Activated CD4-positive, alpha-beta T cell treated with anti-CD3 and anti-CD28 coated beads for 36 hours (primary cell): ENCODE measurements at regions not wholly inside any gene's neighbourhood (a gene's known extent, or its start where the extent isn't known, plus 50 kb on each side); places are given as distances from the start of the nearest gene placed in this dataset.

Experiments
- ATAC-seq: fragments of 200-7000 bp; cut with Tn5 transposase; one replicate; pipeline ENCODE4 v1.10.0; 2021; ENCODE audit warnings: mild to moderate bottlenecking, moderate library complexity
- CTCF ChIA-PET: fragments of 350-600 bp; sonication (Branson Sonifier 250); formaldehyde crosslinking; loops from one replicate; lab custom pipeline; 2021; ENCODE audit warnings: antibody characterized with exemption; lab: Charles Lee
- POLR2A ChIA-PET: fragments of 350-600 bp; sonication (Branson Sonifier 250); formaldehyde crosslinking; loops from one replicate; lab custom pipeline; 2021; ENCODE audit warnings: antibody characterized with exemption, inconsistent platforms; lab: Charles Lee
- DNase-seq: peaks from one replicate; pipeline ENCODE4 v3.0.0-alpha.2; 2020
- H3K27ac Mint-ChIP-seq: one replicate; pipeline ENCODE4 v1.8.0; 2021; ENCODE audit warnings: mixed read lengths
- H3K27me3 Mint-ChIP-seq: one replicate; pipeline ENCODE4 v1.8.0; 2021; ENCODE audit warnings: mixed read lengths
- H3K36me3 Mint-ChIP-seq: one replicate; pipeline ENCODE4 v1.8.0; 2021; ENCODE audit warnings: low read depth, mixed read lengths
- H3K4me1 Mint-ChIP-seq: one replicate; pipeline ENCODE4 v1.8.0; 2021; ENCODE audit warnings: mixed read lengths
- H3K4me3 Mint-ChIP-seq: one replicate; pipeline ENCODE4 v1.8.0; 2021; ENCODE audit warnings: mild to moderate bottlenecking, moderate library complexity, mixed read lengths
- H3K9me3 Mint-ChIP-seq: one replicate; pipeline ENCODE4 v1.8.0; 2021; ENCODE audit warnings: low read depth, mixed read lengths
- intact Hi-C, 2 experiments: fragments of 100-400 bp; cut with DNase I in 1 of 2; cut with micrococcal nuclease in 1 of 2; formaldehyde crosslinking; loops; one replicate each; pipeline versions ENCODE4 v1.14.2 to v1.15.1; 2022 to 2024; cut with DNase I, micrococcal nuclease

DNA sequence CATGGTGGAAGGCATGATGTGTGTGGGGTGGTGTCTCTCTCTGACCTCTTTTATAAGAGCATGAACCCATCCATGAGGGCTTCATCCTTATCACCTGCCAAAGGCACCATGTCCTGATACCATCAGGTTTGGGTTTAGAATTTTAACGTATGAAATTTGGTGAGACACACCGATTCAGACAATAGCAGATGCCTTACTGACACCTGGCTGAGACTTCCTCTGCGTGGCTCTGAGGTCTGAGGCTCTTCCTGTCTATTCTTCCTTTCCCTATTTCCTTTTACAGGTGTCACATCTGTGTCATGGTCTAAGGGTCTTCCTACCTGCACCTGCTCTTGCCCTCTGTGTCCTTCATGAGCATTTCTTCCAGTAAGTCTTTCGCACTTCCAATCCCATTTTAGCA, 320.7 kb upstream of the CLNK start:
- Mint-ChIP-seq H3K9me3 (no peaks in the 10 kb centered on the region), H3K27ac (no peak overlapping the region), H3K4me3 (no peak overlapping the region), H3K36me3 (no peaks in the 10 kb centered on the region), H3K27me3 (no peaks in the 10 kb centered on the region), H3K4me1 (peaks cover 10% of the 10 kb centered on the region)
- DNase-seq (no peak), ATAC-seq (no peak)
- ChIA-PET CTCF (interaction anchor here (1.2 kb wide), 1 partner anchor 13 kb away, joined by 5 read pairs; no protein-coding TSS in a partner anchor), POLR2A (no interaction called here)
- intact Hi-C loops = no loop called here

DNA sequence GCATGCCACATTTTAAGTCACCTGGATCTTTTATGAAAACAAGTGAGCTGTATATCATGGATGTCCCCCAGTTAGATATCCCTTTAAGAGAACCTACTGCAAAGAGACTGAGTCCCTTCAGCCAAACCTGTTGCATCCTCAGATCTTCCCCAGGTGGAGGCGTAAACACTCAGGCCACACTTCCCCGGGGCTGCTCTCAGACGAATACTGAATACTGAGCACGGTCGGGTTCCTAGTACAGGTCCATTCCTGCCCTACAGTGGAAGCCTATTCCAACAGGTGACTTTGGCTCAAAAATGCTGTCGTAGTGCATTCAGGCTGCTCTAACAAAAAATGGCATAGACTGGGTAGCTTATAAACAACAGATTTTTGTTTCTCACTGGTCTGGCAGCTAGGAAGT, 320.2 kb upstream of the CLNK start:
- H3K27ac Mint-ChIP-seq = no peak overlapping the region
- H3K36me3 Mint-ChIP-seq = no peaks in the 10 kb centered on the region
- ChIA-PET POLR2A (no interaction called here), CTCF (interaction anchor here (0.6 to 1.2 kb wide), 3 partner anchors 13 to 364 kb away, joined by 3 to 5 read pairs (median 3); no protein-coding TSS in a partner anchor)
- DNase-seq = no peak
- no peaks in the 10 kb centered on the region for H3K9me3 Mint-ChIP-seq
- intact Hi-C loops = no loop called here
- no peak overlapping the region for H3K4me3 Mint-ChIP-seq
- ATAC-seq = no peak
- no peaks in the 10 kb centered on the region for H3K27me3 Mint-ChIP-seq
- H3K4me1 Mint-ChIP-seq = peaks cover 10% of the 10 kb centered on the region

DNA sequence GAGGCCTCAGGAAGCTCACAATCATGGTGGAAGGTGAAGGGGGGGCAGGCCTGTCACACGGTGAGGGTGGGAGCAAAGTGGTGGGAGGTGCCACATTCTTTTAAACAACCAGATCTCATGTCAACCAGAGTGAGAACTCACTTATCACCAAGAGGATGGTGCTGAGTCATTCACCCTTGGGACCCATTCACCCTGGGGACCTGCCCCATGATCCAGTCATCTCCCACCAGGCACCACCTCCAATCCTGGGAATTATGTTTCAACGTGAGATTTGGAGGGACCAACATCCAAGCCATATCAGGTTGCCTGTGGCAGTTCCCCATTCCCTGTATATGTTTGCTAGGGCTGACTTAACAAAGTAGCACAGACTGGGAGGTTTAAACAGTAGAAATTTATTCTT, 318.4 kb upstream of the CLNK start:
- no peak overlapping the region for H3K27ac Mint-ChIP-seq
- no peaks in the 10 kb centered on the region for H3K9me3 Mint-ChIP-seq
- H3K4me1 Mint-ChIP-seq = peaks cover 10% of the 10 kb centered on the region
- no peak for DNase-seq
- no peaks in the 10 kb centered on the region for H3K27me3 Mint-ChIP-seq
- intact Hi-C loops = no loop called here
- CTCF ChIA-PET = no interaction called here
- H3K36me3 Mint-ChIP-seq = no peaks in the 10 kb centered on the region
- POLR2A ChIA-PET = no interaction called here
- no peak for ATAC-seq
- H3K4me3 Mint-ChIP-seq = no peak overlapping the region

DNA sequence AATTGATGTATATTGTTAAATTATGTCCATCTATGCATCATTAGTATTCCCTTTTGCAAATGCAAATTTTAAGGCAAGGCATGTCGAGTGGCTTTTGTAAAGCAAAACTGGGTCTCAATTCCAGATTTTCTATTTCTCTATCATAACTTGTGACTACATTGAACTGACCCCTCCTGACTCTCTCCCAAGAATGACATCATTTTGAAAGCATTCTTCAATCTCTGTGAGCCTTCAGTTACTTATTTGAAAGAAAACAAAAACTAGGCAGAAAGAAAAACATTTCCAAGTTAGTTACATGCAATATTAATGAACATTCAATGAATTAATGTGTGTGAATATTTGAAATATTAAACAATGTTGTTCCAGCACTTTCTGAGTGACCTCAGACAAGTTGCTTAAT, 314.3 kb upstream of the CLNK start:
- ChIA-PET CTCF (no interaction called here), POLR2A (no interaction called here)
- DNase-seq (no peak), ATAC-seq (no peak)
- no peak overlapping the region for H3K27ac Mint-ChIP-seq
- no peaks in the 10 kb centered on the region for H3K27me3 Mint-ChIP-seq
- no peaks in the 10 kb centered on the region for H3K9me3 Mint-ChIP-seq
- H3K4me1 Mint-ChIP-seq = no peaks in the 10 kb centered on the region
- no peaks in the 10 kb centered on the region for H3K36me3 Mint-ChIP-seq
- intact Hi-C loops = no loop called here
- no peak overlapping the region for H3K4me3 Mint-ChIP-seq

DNA sequence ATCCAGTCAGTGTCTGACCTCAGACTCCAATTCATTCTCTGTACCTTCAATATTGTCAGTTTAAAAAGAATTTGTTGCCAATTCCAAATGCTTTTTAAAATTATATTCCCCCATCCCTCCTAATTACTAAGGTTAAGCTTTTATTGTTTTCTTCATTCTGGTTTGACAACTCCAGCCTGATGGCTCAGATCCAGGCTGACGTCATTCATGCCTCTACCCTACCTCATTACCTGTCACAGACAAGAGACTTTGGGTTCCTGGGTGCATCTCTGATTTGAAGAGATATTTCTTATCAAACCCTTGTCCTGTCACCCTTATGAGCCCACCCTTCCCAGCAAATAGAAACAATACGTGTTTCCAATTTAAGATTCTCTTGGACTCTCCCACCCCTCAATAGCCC, 300.2 kb upstream of the CLNK start:
- intact Hi-C loops = no loop called here

DNA sequence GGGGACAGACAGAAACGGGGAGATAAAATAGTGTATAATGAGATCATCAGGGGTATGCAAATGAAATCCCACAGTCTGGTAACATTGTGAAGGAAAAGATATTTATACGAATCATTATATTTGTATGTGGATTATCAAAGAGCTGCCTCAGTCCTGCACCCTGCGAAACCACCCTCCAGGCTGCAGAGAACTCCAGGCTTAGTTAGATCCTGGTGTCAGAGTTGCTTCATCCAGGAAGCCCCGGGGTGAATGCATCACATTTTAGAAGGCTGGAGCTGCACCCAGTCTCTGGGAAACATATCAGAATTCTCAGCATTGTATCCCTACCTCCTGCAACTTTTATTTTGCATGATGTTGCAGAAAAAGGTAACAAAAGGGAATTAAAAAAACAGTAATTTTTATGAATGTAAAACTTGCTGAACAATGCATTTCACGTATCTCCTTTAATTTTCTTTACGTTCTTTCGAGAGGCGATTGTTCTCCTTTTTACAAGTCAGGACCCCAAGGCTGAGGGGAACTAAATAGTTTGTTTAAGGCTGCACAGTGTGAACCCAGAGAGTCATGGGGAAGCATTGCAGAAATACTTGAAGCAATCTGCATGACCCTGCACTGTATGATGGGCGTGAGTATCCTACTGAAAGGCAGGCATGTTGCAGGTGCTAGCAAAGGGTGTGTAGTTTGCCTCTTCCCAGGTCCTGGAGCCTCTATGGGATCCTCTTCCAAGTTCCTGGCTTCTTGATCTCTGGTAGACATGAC, 299.5 kb upstream of the CLNK start:
- Mint-ChIP-seq H3K27ac (no peak overlapping the region), H3K4me1 (peaks cover 15% of the 10 kb centered on the region), H3K4me3 (no peak overlapping the region), H3K36me3 (no peaks in the 10 kb centered on the region), H3K27me3 (no peaks in the 10 kb centered on the region), H3K9me3 (no peaks in the 10 kb centered on the region)
- ChIA-PET CTCF (no interaction called here), POLR2A (no interaction called here)
- DNase-seq (no peak), ATAC-seq (no peak)
- intact Hi-C loops = no loop called here

More for the DNA sequence above, 300.2 kb upstream of the CLNK start:
- Mint-ChIP-seq H3K9me3 (no peaks in the 10 kb centered on the region), H3K27ac (no peak overlapping the region), H3K27me3 (no peaks in the 10 kb centered on the region), H3K4me3 (no peak overlapping the region), H3K36me3 (no peaks in the 10 kb centered on the region), H3K4me1 (peaks cover 15% of the 10 kb centered on the region)
- ATAC-seq = no peak
- ChIA-PET CTCF (no interaction called here), POLR2A (no interaction called here)
- DNase-seq = no peak

DNA sequence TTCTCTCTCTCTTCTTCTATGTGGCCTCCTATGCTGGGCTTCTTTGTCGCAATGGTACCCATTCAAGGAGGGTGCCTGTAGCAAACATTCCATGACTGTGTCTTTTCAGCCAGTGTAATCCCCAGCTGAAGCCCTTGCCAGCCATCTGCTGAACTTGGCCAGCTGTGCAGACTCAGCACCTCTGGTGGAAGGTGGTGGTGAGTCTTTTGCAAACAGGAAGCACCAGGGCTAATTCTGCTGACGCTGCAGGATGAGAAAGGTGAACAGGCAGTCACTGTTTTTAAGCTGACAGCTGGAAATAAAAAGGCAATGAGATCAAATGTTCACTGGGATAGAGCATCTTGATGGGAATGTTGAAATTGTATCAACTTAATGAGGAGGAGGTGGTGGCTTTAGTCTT, 298.7 kb upstream of the CLNK start:
- Mint-ChIP-seq H3K4me1 (peaks cover 15% of the 10 kb centered on the region), H3K9me3 (no peaks in the 10 kb centered on the region), H3K4me3 (no peak overlapping the region), H3K27ac (no peak overlapping the region), H3K36me3 (no peaks in the 10 kb centered on the region), H3K27me3 (no peaks in the 10 kb centered on the region)
- ChIA-PET POLR2A (no interaction called here), CTCF (no interaction called here)
- ATAC-seq = peak; percentile 23
- DNase-seq = peak; percentile 27
- intact Hi-C loops = no loop called here

DNA sequence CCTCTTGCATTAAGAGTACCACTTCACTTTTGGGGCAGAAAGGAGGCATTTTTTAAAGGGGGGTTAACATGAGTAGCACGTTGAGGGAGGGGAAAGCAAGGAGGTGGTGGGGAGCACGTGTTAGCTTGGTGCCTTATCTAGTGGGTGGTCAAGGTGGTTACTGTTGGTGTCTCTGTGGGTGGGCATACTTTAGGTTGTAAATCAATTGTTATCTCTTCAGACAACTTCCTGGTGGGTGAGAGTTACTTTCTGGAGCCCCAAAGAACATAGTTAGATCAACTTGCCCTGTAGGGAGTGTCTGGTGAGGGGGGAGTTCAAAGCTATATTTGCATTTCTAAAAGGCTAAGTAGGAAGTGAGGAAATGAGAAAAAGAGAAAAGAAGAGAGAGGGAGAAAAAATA, 297.7 kb upstream of the CLNK start:
- no peaks in the 10 kb centered on the region for H3K9me3 Mint-ChIP-seq

DNA sequence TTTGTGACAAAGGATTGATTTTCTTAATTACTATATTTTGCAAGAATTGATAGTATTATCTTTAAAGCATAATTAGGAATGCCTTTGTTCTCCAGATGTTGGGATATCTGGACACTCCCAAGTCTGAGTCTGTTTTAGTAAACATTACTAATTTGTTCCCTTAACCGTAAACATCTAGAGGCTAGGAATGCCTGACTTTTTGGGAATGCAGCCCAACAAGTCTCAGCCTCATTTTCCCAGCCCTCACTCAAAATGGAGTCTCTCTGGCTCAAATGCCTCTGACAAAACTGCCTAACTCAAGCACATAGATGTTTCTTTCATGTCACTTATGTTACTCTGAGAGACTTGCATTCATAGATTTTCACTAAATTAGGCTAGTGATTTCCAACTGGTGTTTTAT, 297.0 kb upstream of the CLNK start:
- intact Hi-C loops = no loop called here
- CTCF ChIA-PET = no interaction called here
- H3K27ac Mint-ChIP-seq = no peak overlapping the region
- no peak overlapping the region for H3K4me3 Mint-ChIP-seq
- ATAC-seq (no peak), DNase-seq (no peak)
- no peaks in the 10 kb centered on the region for H3K27me3 Mint-ChIP-seq
- POLR2A ChIA-PET = no interaction called here
- H3K36me3 Mint-ChIP-seq = no peaks in the 10 kb centered on the region
- peaks cover 15% of the 10 kb centered on the region for H3K4me1 Mint-ChIP-seq
- no peaks in the 10 kb centered on the region for H3K9me3 Mint-ChIP-seq

More for the DNA sequence above, 297.7 kb upstream of the CLNK start:
- intact Hi-C loops = no loop called here
- no peak for DNase-seq
- ChIA-PET CTCF (interaction anchor here (0.6 kb wide), 1 partner anchor 419 kb away, joined by 5 read pairs; no protein-coding TSS in a partner anchor), POLR2A (no interaction called here)
- H3K4me1 Mint-ChIP-seq = peaks cover 15% of the 10 kb centered on the region
- H3K36me3 Mint-ChIP-seq = no peaks in the 10 kb centered on the region
- H3K27me3 Mint-ChIP-seq = no peaks in the 10 kb centered on the region
- H3K27ac Mint-ChIP-seq = no peak overlapping the region
- no peak overlapping the region for H3K4me3 Mint-ChIP-seq
- ATAC-seq = no peak

DNA sequence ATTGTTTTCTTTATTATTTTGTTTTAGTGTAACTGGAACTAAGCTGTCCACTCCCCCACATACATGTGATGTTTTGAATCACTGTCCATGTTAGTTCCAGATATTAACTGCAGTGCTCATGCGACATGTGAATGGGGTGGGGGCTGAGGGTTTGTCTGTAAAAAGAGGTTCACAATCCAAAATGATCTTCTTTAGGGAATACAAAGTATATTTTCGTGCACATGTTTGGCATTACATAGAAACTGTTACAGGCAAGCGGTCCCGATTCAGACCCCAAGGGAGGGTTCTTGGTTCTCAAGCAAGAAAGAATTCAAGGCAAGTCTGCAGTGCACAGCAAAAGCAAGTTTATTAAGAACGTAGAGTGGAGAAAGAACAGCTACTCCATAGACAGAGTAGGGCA, 296.5 kb upstream of the CLNK start:
- Mint-ChIP-seq H3K4me3 (no peak overlapping the region), H3K27me3 (no peaks in the 10 kb centered on the region), H3K9me3 (no peaks in the 10 kb centered on the region), H3K36me3 (no peaks in the 10 kb centered on the region), H3K4me1 (peaks cover 15% of the 10 kb centered on the region), H3K27ac (no peak overlapping the region)
- ATAC-seq (no peak), DNase-seq (no peak)
- CTCF ChIA-PET = no interaction called here
- POLR2A ChIA-PET = no interaction called here
- intact Hi-C loops = no loop called here

DNA sequence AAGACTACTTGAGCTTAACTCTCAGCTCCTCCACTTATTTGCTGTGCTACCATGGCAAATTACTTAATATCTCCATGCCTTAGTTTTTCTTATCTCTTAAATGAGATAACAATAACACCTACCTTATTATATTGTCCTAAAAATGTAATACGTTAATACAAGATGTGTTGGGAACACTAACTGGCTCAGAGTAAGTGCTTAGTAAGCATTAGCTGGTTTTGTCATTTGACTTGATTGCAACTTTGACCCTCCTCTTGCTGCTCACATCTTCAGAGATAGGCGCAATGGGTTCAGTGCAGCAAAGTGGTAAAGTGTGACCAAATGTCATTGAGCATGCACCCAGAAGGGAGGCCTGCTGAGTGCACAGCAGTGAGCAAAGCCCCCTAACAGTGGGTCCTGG, 294.5 kb upstream of the CLNK start:
- no peaks in the 10 kb centered on the region for H3K27me3 Mint-ChIP-seq
- intact Hi-C loops = no loop called here
- H3K27ac Mint-ChIP-seq = no peak overlapping the region
- ChIA-PET POLR2A (no interaction called here), CTCF (no interaction called here)
- no peaks in the 10 kb centered on the region for H3K36me3 Mint-ChIP-seq
- ATAC-seq (no peak), DNase-seq (no peak)
- H3K9me3 Mint-ChIP-seq = no peaks in the 10 kb centered on the region
- peaks cover 15% of the 10 kb centered on the region for H3K4me1 Mint-ChIP-seq
- H3K4me3 Mint-ChIP-seq = no peak overlapping the region

DNA sequence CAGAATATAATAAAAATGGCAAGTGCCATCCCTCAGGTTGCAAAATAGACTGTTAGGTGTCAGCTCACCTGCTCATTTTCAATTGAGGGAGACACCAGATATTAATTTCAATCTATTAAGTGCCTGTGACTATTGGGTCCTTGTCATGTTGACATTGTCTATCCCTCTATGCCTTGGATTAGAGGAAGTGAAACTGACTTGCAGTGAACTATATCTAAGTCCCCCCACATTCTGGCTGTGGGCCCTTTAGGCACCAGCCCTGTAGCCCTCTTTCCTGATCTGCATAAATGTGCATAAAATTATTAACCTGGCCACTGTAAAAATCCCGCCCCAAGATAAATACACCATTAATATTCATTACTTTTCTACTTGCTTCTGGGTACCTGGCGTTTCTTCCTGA, 293.0 kb upstream of the CLNK start:
- no peak overlapping the region for H3K4me3 Mint-ChIP-seq
- DNase-seq (no peak), ATAC-seq (no peak)
- H3K4me1 Mint-ChIP-seq = peaks cover 4% of the 10 kb centered on the region
- no peaks in the 10 kb centered on the region for H3K36me3 Mint-ChIP-seq
- no peaks in the 10 kb centered on the region for H3K9me3 Mint-ChIP-seq
- intact Hi-C loops = no loop called here
- ChIA-PET POLR2A (no interaction called here), CTCF (no interaction called here)
- no peaks in the 10 kb centered on the region for H3K27me3 Mint-ChIP-seq
- no peak overlapping the region for H3K27ac Mint-ChIP-seq
